ENCODE measurements at regions not wholly inside any gene's neighbourhood (a gene's known extent, or its start where the extent isn't known, plus 50 kb on each side); places are given as distances from the start of the nearest gene placed in this dataset.

GRCh38 chr17:77863814-77864161, 94.7 kb upstream of the TNRC6C start (continued):
- TF ChIP-seq E2F5 (CRISPR knock-in tag; IDR thresholded peaks at IDR 0.05) (no peak), E2F6 (IDR thresholded peaks at IDR 0.05; ENCODE audit: borderline replicate concordance in 1 of 2, extremely low read depth in 1 of 2, insufficient read depth in 1 of 2, insufficient read length in 1 of 2, low read depth in 1 of 2, low read length in 1 of 2, poor library complexity in 1 of 2, severe bottlenecking in 1 of 2) (peak in 1 of 2 experiments; percentile 35), CBFB (CRISPR knock-in tag; IDR thresholded peaks at IDR 0.05) (peak; percentile 59; the same call in 1 of the 2 replicates), YY1 (IDR thresholded peaks at IDR 0.05; ENCODE audit: borderline replicate concordance in 1 of 3, control insufficient read depth in 1 of 3, extremely low read depth in 1 of 3, insufficient read depth in 3 of 3, insufficient read length in 1 of 3, insufficient replicate concordance in 2 of 3, low read depth in 1 of 3, low read length in 2 of 3) (peak in 1 of 3 experiments; percentile 33), CREB1 (IDR thresholded peaks at IDR 0.05) (no peak), CREB1 (CRISPR knock-in tag; IDR thresholded peaks at IDR 0.05) (no peak), PHF8 (IDR thresholded peaks at IDR 0.05; ENCODE audit: borderline replicate concordance, low read length) (peak; percentile 31; the same call in 1 of the 2 replicates), PKNOX1 (IDR thresholded peaks at IDR 0.05) (peak; percentile 15; the same call in 1 of the 2 replicates), GABPA (tag; conservative IDR thresholded peaks at IDR 0.05; ENCODE audit: low read depth) (peak; percentile 50; the same call in 1 of the 2 replicates), HMGXB4 (CRISPR knock-in tag; IDR thresholded peaks at IDR 0.05) (no peak), ZFX (CRISPR knock-in tag; IDR thresholded peaks at IDR 0.05) (0 out of 2 replicates have a peak, but pooled peaks have one; percentile 38), NR2C1 (IDR thresholded peaks at IDR 0.05) (no peak), NR2C1 (tag; IDR thresholded peaks at IDR 0.05) (peak; percentile 49; the same call in 1 of the 2 replicates), SOX6 (IDR thresholded peaks at IDR 0.05) (0 out of 2 replicates have a peak, but pooled peaks have one; percentile 14), MAZ (CRISPR knock-in tag; conservative IDR thresholded peaks at IDR 0.05 in 1 of 2, IDR thresholded peaks at IDR 0.05 in 1 of 2) (peak in 1 of 2 experiments; percentile 53; a peak in 1 of 4 replicates), NR2C2 (CRISPR knock-in tag; IDR thresholded peaks at IDR 0.05) (no peak), NR2C2 (tag; IDR thresholded peaks at IDR 0.05) (peak; percentile 70; the same call in 1 of the 2 replicates), L3MBTL2 (IDR thresholded peaks at IDR 0.05) (0 out of 2 replicates have a peak, but pooled peaks have one; percentile 11), JUND (IDR thresholded peaks at IDR 0.05; ENCODE audit: borderline replicate concordance, low read depth, low read length) (peak; percentile 39; the same call in 1 of the 2 replicates), JUND (tag; IDR thresholded peaks at IDR 0.05; ENCODE audit: borderline replicate concordance, low read depth, low read length) (no peak; the same call in 2 of the 3 replicates), SMAD4 (CRISPR knock-in tag; conservative IDR thresholded peaks at IDR 0.05) (no peak), ESRRA (IDR thresholded peaks at IDR 0.05; ENCODE audit: borderline replicate concordance, low read depth) (peak; percentile 23; the same call in 1 of the 2 replicates), CXXC5 (CRISPR knock-in tag; IDR thresholded peaks at IDR 0.05) (0 out of 2 replicates have a peak, but pooled peaks have one; percentile 15)
